GM18868 (cell line): ENCODE measurements at regions not wholly inside any gene's neighbourhood (a gene's known extent, or its start where the extent isn't known, plus 50 kb on each side); places are given as distances from the start of the nearest gene placed in this dataset.

ENCODE experiments used
- ATAC-seq: cut with Tn5 transposase; IDR thresholded peaks from one replicate; pipeline ENCODE4 v1.9.1; 2021; ENCODE audit warnings: mild to moderate bottlenecking, moderate library complexity; ENCODE audit not compliant: unreplicated experiment

DNA sequence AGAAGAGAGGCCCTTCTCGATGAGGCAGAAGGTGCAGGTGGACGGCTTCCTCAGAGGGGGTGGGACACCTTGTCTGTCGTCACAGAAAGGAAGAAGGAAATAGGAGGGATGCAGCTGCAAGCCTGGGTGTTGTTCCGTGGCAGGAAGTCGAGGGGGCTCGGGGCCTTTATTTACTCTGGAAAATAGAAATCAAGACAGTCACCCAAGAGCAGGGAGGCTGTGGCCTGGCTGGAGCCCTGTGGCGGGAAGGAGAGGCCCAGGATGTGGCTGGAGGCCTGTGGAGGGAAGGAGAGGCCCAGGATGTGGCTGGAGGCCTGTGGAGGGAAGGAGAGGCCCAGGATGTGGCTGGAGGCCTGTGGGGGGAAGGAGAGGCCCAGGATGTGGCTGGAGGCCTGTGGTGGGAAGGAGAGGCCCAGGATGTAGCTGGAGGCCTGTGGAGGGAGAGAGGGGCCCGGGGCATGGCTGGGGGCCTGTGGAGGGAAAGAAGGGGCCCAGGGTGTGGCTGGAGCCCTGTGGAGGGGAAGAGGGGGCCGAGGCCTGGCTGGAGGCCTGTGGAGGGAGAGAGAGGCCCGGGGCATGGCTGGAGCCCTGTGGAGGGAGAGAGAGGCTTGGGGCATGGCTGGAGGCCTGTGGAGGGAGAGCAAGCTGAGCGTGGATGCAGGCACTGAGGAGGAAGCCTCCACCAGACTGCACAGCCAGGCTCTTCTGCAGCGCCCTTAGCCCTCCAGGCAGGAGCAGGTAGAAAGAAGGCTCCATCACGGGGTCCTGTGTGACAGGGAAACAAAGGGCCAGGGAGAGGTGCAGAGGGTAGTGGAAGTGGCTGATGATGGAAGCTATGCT is 97.3 kb upstream of the SFMBT2 start:
- ATAC-seq = no peak

DNA sequence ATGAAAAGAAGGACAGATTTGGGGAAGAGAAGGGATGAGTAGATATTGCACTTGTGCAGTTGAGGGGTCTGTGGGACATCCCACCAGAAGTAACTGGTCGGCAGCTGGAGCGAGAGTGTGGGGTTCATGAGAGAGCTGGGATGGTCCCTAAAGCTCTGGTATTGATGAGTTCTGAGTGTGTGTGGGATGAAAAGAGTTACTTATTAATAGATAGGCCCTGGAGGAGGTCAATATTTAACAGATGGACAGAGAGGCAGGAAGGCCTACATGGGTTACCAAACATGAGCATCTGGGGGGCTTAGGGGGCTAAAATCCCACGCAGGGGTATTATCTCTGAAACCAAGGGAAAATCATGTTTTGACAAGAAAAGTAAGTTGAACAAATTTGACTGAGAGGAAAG is 95.7 kb upstream of the SFMBT2 start:
- ATAC-seq = no peak

DNA sequence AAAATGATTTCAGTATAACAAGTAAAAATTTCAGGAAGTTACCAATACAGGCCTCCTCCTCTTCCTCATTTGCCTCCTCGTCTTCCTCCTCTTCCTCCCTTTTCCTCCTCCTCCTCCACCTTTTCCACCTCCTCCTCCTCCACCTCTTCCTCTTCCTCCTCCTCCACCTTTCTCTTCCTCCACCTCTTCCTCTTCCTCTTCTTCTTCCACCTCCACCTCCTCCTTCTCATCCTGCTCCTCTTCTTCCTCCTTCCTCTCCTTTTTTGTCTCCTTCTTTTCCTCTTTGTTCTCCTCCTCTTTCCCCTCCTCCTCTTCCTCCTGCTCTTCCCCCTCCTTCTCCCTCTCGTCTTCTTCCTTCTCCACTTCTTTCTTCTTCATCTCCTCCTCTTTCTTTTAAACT is 94.4 kb upstream of the SFMBT2 start:
- ATAC-seq = no peak

DNA sequence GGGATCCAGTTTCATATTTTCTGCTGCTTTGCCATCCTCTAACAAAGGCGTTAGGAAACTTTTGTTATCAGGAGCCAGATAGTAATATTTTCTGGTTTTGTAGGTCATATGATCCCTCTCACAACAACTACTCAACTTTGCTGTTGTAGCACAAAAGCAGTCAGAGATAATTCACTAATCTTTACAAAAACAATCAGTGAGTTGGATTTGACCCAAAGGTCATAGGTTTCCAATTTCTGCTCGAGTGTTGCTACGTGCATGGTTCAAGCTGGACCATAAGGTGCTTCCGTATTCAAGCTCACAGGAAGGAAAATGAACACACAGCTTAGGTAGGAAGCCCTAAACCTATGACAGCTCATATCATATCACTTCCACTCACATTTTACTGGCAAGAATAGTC is 92.4 kb upstream of the SFMBT2 start:
- ATAC-seq = no peak

DNA sequence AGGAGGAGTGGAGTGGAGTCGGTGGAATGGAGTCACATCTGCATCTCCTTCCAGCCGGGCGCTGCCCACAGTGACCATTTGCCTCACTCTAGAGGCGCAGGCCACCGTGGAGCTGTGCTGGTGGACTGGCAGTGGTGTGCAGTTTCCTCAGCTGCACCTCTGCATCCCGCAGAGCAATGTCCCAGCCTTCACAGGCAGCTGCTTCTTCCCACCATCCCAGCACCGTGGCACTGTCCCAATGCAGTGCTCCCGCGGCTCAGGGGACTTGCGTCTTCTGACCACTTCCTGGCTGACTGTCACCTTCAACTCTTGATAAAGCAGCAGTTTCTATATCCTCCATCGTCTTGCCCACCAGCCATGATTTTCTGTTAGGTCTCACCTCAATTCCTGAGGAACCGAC is 90.3 kb upstream of the SFMBT2 start:
- no peak for ATAC-seq

DNA sequence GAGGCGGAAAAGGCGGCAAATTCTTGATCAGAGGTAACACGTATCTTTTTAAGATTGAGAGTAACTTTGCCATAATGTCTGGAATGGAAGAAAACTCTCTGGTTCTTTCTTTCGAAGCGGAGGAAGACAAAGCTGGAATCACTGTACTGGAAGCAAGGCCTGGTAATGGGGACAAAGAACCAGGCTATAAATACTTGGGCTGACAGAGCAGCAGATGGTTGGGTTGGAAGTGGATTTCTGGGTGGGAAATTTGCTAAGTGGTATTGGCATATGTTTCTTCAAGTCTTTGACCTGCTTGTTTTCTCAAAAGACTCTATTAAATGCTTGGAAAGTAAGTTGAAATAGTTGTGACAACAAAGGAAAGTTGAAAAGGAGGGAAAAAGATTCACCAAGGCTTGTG is 87.3 kb upstream of the SFMBT2 start:
- ATAC-seq = no peak

DNA sequence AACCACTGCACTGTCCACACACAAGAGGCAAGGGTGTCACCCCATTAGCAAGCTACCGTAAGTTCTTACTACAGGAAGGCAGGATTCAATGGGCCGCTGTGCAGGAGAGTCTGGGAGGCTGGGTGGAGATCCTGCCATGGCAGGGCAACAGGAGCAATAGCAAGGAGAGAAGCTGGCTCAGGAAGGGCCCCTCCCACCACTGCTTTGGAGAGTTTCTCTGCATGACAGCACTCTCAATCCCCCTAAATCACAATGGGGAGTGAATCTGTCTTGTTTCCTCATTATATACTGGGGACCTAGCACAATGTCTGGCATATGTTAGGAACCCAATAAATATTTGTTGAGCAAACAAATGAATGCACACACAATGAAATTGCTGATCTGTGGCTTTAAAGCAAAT is 83.2 kb upstream of the SFMBT2 start:
- no peak for ATAC-seq

DNA sequence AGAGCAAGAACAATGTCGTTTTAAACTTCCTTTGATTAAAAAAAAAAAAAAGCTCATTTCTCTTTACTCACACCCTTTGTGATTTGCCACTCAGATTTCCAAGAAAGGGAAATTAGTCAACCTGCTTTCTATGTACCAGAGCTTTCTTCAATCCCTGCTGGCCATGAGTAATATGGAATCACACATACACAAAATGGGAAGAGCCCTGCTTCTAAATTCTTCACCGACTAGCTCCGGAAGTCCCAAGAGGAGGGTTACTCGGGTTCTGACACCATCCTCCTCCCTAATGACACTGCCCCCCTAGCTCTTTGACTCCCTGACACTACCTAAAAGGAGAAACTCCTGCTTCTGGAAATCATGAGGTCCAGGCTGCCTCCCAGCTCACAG is 81.8 kb upstream of the SFMBT2 start:
- peak; percentile 9 for ATAC-seq

DNA sequence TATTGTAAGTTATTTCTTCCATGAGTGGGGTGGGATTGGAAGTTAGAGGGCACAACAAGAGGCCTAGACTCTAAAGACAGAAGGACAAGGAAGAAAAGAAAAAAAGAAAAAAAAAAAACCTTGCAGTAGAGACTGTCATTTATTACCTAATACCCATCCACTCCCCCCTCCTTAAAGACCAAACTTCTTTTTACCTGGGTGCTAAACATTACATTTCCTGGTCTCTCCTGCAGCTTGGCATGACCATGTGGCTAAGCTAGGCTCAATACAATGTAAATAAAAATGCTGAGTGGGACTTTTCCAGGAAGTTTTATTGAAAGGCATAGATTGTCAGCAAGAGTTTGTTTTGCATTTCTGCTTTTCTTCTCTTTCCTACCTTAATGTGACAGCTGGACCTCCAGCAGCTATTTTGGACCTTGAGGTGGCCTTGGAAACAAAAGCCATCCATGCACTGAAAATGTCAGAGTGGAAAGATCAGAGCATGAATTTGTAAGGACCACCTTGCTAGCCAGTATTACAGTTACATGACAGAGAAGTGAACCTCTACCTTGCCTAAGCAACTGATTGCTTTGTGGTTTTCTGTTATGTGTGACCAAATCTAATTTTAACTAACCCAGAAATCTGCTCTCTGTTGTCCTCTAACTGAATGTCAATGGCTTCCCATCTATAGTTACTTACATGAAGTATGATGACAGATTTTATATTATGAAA is 81.3 kb upstream of the SFMBT2 start:
- ATAC-seq = peak; percentile 88

DNA sequence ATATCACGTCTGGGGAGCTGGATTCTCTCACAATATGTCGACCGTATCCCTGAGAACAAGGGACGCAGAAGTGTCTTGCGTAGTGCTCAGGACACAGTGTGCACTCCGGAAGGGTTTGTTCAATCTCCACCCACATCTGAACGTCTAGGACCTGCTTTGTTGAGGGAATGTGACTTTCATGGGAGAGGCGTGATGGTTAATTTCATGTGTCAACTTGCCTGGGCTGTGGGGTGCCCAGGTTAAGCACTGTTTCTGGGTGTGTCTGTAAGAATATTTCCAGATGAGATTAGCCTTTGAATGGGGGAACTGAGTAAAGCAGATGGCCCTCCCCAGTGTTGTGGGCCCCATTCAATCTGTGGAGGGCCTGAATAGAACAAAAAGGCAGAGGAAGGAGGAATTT is 80.4 kb upstream of the SFMBT2 start:
- ATAC-seq = no peak

DNA sequence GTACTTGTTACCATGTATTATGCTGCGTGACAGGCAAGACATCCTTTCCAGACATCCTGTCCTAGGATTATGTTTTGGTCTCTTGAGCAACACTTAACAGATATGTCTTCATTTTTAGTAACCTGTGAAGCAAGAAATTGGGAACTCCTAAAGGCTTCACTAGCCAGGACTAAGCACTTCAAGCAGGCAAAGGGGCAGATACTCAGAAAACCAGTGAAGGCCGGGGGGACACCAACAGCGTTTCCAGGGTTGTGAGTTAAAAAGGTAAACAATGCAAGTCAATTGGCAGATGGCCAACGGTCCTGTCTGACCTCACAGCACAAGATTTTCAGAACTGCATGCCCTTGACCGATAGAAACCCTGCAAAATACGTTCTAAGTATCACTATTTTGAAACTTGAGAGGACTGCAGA is 77.6 kb upstream of the SFMBT2 start:
- ATAC-seq = no peak

DNA sequence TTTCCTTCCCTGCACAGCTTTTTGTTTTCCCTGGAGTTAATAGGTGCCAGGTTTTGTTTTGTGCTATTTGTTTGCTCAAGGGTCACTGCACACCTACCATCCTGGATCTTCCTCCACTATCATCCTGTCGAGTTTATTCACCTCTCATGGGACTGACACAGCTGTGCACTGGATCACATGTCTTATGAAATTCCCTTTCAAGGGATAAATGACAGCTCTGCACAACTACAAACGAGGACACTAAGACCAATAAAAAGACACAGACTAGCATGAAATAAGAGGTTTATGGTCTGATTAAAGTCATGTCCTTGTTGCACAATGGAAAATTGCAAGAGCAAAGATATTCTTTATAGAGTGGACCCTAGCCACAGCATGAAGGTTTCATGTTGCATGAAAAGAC is 76.7 kb upstream of the SFMBT2 start:
- ATAC-seq = no peak

DNA sequence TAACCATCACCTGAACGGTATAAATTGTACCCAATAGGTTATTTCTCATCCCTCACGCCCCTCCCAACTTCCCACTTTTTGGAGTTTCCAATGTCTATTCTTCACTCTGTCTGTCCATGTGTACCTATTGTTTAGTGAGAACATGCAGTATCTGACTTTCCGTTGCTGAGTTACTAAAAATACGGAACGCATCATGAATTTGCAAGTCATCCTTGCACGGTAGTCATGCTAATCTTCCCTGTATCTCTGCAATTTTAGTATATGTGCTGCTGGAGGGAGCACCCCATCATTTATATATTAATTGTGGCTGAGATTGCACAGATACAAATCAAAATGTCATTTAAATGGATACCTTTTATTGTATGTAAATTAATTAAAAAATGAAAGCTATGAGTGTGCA is 75.7 kb upstream of the SFMBT2 start:
- ATAC-seq = no peak

DNA sequence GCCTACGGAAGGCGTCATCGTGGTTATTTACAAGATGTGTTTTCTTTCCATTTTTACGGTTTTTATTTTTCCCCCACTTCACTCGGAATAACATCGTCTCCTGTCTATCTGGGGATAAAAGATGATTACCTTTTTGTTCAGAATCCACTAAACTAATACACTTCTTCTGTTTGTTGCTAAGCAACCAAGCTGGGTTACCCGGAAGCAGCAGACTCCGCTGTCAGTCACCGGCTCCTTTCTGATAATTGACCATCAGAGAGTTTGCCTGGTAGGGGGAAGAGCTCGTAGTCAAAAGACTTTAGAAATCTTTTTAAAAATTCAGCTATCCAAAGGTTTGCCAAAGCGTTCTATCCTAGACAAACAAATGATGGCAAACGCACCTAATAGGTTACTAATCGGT is 75.0 kb upstream of the SFMBT2 start:
- no peak for ATAC-seq

DNA sequence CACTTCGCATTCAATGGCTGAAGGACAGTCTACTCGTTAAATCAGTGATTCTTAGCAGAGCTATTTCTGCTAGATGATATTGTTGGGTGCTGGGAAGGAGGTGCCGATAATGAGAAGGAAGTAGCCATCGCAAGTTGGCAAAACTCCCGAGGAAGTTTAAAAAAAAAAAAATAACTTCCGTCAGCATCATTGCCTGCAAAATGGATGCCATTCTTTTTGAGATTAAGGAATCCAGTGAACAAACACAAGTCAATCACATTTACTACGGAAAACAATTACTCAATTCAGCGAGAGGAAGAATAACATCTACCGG is 74.4 kb upstream of the SFMBT2 start:
- no peak for ATAC-seq

DNA sequence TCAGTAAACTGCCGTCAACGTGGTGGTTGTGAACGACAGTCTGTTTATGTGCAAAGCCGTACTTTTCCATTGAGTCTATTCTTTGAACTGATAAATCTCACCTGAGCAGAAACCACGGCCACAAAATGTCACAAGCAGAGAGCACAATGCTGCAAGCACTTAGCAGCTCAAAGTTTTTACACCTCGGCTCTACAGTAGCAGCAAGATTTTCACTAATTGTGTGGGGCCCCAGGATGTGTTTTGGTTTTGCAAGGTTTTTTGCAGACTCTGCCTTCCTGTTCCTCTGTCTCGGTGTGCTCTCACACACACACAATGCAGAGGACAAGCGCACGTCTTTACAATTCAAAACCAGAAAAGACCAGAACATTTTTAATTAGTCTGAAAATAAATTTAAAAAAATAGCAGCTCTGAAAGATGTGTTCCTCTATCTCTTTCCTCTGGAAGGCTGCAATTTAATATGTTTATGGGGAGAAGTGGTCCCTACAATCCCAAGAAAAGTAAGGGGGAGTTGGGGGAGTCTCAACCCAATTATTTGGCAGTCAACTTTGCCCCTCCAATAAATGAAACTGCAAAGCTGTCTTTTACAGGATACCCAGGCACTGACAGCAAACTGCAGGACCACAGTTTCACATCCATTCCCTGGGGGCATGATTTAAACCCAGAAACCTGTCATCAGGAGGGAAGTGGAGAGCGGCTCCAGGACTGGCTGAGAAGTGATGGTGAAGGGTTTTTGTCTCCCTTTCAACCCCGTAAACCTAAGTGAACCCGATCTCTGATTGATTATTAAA is 73.8 kb upstream of the SFMBT2 start:
- ATAC-seq = peak; percentile 59

DNA sequence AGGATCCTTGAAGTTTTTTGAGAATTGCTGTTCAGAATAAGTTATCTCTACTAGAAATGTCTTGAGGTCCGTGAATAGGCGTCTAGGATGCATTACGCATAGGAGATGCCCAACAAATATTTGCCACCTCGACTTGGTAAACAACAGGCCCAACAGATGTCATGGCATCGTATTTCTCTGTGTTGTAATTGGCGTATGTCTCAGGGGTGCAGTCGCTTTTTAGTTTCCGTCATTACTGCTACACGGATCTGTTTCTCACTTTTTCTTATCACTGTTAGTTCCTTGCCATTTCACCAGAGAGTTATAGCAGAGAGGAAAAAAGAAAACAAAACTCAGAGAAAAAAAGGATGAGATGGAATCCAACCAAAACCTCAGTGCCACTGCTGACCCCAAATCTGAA is 73.0 kb upstream of the SFMBT2 start:
- ATAC-seq = no peak

DNA sequence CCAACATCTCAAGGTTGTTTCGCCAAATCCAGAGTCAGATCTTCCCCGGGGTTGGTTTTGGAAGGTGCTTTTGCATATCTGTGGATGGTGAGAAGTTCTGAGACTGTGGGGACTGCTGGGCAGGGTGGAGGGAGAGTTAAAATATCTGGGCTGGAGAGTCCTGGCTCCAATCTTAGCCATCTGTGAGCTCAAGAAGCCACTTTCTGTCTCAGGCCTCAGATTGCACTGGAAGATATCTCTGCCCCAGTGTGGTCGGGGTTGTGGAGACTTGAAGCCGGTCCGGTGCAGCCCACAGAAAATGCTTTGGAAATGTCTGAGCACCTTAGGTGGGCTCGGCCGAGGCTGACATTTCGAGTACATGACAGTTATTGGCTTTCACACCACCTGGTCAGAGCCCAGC is 72.2 kb upstream of the SFMBT2 start:
- ATAC-seq = no peak

DNA sequence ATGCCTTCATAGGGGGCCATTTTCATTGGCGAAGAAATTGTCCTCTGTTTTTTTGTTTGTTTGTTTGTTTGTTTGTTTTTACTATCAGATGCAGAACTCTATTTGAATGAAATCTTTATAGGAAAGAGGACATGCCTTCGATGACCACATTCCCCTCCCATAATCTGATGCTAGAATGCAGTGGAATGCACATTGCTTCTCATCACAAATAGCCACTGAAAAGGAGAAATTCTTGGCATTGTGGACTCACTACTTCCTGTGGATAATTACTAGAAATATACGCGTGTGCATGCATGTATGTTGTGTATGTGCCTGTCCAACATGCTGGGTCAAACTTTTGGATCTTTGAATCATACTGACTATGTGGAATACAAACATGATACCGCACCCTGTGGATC is 70.5 kb upstream of the SFMBT2 start:
- no peak for ATAC-seq

DNA sequence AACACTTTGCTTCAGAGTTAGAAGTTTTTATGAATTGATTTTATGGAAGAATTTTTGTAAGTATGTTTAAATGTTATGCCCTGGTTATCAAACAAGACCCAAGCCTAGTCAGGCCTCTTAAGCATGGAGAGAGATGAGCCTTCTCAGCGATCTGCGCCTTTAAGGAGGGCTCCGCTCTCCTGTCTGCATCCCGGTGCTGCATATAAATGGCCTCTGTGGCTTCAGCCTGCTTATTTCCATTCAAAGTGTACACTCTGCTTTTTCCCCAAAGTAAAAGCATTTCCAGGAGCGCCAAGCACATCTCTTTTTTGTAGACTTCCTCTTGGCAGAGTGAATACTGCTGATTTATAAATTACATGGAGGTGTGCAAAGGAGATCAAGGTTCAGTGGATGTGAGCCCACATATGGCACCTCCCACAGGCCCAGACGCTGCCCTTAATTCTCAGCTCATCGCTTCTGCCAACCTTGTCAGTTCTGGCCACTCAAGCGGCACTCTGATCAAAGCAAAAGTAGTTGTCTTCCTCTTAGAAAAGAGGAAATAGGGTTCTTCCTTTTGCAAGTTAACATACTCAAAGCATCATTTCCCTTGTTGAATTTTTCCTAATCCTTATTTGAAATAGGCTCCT is 70.0 kb upstream of the SFMBT2 start:
- ATAC-seq = peak; percentile 71

DNA sequence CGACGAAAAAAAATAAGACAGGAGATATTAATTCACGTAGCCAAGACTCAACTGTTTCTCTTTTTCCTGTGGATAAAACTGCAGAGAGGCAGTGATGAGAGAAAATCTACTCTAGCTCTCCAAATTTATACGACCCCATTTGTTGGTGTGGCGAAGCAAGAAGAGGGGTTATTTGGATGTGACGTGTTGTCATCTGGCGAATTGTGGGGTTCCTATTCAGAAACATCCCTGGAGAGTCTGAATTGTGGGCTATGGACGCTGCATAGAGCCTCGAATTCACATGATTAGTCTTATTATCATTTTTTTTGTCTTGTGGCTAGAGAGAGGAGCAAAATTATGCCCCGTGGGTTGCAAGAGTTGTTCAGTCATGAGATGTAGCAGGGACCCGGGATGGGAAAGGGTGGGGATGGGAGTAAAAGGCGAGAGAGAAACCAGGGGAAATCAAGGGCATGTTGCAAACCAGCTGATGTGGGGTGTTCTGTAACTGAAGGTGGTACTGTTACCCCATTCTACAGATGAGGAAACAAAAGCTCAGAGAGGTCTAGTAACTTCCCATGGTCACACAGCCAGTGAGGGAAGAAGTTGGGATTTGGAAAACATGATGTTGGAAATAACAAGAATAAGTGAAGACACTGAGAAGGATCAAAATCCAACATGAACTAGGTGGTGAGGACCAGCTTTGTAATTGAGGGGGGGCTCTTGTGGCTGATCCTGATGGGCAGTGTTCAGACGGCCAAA is 69.2 kb upstream of the SFMBT2 start:
- ATAC-seq = no peak
